ENCODE measurements at regions not wholly inside any gene's neighbourhood (a gene's known extent, or its start where the extent isn't known, plus 50 kb on each side); places are given as distances from the start of the nearest gene placed in this dataset.

DNA sequence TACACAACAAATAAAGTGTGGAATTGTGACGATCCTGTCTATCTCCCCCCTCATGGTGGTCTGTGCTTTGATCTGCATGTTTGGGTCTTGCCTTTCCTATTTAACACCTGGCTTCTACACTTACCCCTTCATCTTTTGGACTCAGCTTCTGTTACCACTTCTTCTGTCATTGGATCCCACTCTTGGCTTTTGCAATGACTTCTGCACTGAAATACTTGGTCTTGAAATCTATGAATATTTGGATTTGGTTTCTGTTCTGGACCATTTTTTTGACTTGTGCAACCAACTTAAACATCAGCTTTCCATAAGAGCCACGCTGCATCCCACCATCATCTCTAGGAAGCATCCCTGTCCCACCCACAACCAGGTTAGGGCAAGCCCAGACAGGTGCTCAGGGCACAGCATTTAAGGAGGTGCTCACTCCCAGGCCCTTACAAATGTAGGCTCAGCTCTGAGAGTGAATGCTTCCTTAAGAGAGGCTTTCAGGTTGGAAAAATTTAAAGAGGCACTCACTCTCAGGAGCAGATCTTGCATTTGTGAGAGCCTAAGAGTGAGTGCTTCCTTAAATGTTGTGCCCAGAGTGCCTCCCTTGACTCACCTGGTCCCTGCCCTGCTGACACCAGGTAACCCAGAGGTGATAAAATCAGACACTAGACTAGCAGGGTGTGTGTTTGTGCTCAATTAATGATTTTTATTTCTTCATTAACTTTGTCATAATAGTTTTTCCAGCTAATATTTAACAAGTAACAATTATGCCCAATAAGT, 124.5 kb upstream of the SH3BP4 start:
- TF ChIP-seq, protein P1, sequence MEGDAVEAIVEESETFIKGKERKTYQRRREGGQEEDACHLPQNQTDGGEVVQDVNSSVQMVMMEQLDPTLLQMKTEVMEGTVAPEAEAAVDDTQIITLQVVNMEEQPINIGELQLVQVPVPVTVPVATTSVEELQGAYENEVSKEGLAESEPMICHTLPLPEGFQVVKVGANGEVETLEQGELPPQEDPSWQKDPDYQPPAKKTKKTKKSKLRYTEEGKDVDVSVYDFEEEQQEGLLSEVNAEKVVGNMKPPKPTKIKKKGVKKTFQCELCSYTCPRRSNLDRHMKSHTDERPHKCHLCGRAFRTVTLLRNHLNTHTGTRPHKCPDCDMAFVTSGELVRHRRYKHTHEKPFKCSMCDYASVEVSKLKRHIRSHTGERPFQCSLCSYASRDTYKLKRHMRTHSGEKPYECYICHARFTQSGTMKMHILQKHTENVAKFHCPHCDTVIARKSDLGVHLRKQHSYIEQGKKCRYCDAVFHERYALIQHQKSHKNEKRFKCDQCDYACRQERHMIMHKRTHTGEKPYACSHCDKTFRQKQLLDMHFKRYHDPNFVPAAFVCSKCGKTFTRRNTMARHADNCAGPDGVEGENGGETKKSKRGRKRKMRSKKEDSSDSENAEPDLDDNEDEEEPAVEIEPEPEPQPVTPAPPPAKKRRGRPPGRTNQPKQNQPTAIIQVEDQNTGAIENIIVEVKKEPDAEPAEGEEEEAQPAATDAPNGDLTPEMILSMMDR (conservative IDR thresholded peaks at IDR 0.05; ENCODE audit: low read depth, low read length): no peak
- TF ChIP-seq EZH2 (IDR thresholded peaks at IDR 0.05; ENCODE audit: borderline replicate concordance, low read depth, low read length, poor library complexity, severe bottlenecking): no peak

Measured in A673 (cell line).